ENCODE measurements at regions not wholly inside any gene's neighbourhood (a gene's known extent, or its start where the extent isn't known, plus 50 kb on each side); places are given as distances from the start of the nearest gene placed in this dataset.
A peak's percentile ranks its signal among the peaks of the same experiment; 100 is the strongest.

GRCh38 chr1:60271041-60271440, 197.5 kb upstream of the C1orf87 start:
- in situ Hi-C loops (cut with HindIII; ENCODE audit: low sequenced_read_pairs), result no loop called here
- no peak for DNase-seq (ENCODE audit: low read depth)
- TF ChIP-seq, protein P1, sequence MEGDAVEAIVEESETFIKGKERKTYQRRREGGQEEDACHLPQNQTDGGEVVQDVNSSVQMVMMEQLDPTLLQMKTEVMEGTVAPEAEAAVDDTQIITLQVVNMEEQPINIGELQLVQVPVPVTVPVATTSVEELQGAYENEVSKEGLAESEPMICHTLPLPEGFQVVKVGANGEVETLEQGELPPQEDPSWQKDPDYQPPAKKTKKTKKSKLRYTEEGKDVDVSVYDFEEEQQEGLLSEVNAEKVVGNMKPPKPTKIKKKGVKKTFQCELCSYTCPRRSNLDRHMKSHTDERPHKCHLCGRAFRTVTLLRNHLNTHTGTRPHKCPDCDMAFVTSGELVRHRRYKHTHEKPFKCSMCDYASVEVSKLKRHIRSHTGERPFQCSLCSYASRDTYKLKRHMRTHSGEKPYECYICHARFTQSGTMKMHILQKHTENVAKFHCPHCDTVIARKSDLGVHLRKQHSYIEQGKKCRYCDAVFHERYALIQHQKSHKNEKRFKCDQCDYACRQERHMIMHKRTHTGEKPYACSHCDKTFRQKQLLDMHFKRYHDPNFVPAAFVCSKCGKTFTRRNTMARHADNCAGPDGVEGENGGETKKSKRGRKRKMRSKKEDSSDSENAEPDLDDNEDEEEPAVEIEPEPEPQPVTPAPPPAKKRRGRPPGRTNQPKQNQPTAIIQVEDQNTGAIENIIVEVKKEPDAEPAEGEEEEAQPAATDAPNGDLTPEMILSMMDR (IDR thresholded peaks at IDR 0.05; ENCODE audit: low read depth, low read length, missing control alignments), result no peak
- H3K4me3 ChIP-seq (ENCODE audit: low read depth, low read length), result no peak overlapping the region

GRCh38 chr1:60268451-60268850, 194.9 kb upstream of the C1orf87 start:
- TF ChIP-seq, protein P1 (IDR thresholded peaks at IDR 0.05; ENCODE audit: low read depth, low read length, missing control alignments), result no peak
- no peak for DNase-seq (ENCODE audit: low read depth)
- in situ Hi-C loops (cut with HindIII; ENCODE audit: low sequenced_read_pairs), result no loop called here
- H3K4me3 ChIP-seq (ENCODE audit: low read depth, low read length), result no peak overlapping the region

- no peak overlapping the region for H3K4me3 ChIP-seq (ENCODE audit: low read depth, low read length)
- TF ChIP-seq, protein P1 (IDR thresholded peaks at IDR 0.05; ENCODE audit: low read depth, low read length, missing control alignments), result no peak
- in situ Hi-C loops (cut with HindIII; ENCODE audit: low sequenced_read_pairs), result no loop called here
- peak; percentile 22 for DNase-seq (ENCODE audit: low read depth)
Measured at GRCh38 chr1:60265560-60266535, 192.3 kb upstream of the C1orf87 start.

DNA sequence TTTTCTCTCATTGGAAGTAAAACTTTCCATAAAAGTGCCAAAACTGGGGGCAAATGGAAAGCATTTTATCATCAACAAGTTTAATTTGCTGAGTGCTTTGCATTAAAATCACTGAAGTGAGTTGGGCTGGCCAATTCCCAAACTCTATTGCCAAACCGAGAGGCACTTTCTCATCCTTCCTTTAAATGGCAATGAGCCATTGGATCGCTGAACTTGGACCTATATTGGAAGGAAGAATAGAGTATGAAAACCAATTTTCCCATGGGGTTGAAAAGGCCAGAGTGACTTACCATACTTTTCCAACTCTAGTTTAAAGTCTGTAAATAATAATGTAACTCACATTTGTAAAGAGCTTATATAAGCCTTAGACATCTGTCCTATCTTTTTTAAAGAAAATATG, 189.1 kb upstream of the C1orf87 start:
- TF ChIP-seq, protein P1 (IDR thresholded peaks at IDR 0.05; ENCODE audit: low read depth, low read length, missing control alignments), result no peak
- in situ Hi-C loops (cut with HindIII; ENCODE audit: low sequenced_read_pairs), result no loop called here
- no peak for DNase-seq (ENCODE audit: low read depth)
- no peak overlapping the region for H3K4me3 ChIP-seq (ENCODE audit: low read depth, low read length)

DNA sequence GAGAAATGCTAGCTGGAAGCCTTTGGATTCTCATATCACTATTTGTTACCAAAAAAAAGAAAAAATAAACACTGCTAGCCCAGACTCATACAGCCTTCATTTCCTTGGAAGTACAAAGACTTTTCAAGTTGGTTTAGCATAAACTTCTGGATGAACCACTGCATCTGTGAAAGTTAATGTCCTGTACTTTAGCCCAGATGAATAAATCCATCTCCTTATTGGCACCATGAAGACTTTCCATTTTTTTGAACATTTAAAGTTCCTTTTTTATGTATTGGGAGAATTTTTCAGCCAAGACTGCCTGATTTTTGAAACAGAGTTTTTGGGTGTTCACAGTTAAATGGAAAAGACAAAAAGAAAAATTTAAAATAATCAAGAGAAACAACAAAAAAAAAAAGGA, 184.0 kb upstream of the C1orf87 start:
- H3K4me3 ChIP-seq (ENCODE audit: low read depth, low read length), result no peak overlapping the region
- DNase-seq (ENCODE audit: low read depth), result no peak
- in situ Hi-C loops (cut with HindIII; ENCODE audit: low sequenced_read_pairs), result no loop called here
- TF ChIP-seq, protein P1 (IDR thresholded peaks at IDR 0.05; ENCODE audit: low read depth, low read length, missing control alignments), result no peak

DNA sequence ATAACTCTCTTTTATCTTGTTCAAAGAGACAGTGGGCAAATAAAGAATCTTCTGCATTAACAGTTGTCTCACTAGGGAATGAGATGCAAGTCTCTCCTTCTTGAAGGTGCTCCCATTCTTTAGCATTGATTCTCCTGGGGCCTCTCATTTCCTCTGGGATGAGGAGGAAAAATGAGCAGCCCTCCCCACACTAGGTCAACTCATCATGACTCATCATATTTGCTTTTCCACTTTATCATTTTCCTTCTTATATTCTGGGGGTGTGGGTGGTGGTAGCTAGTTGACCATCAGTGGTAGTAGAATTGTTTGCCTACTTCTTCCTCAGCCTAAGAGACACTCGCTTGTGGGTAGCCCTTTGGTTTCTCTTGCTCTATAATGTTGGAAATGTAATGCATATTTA, 182.0 kb upstream of the C1orf87 start:
- TF ChIP-seq, protein P1 (IDR thresholded peaks at IDR 0.05; ENCODE audit: low read depth, low read length, missing control alignments), result no peak
- in situ Hi-C loops (cut with HindIII; ENCODE audit: low sequenced_read_pairs), result no loop called here
- H3K4me3 ChIP-seq (ENCODE audit: low read depth, low read length), result no peak overlapping the region
- no peak for DNase-seq (ENCODE audit: low read depth)
